Activated B cell treated with CpG ODN at 0.5 μM for 24 hours (primary cell): ENCODE measurements at regions not wholly inside any gene's neighbourhood (a gene's known extent, or its start where the extent isn't known, plus 50 kb on each side); places are given as distances from the start of the nearest gene placed in this dataset.
"Not testable (repeated sequence)": the region's sequence is repeated elsewhere in the genome, so short reads cannot be mapped to it uniquely, and the experiment has no call there.

Experiments
- ATAC-seq: fragments of 200-7000 bp; cut with Tn5 transposase; one replicate; pipeline ENCODE4 v1.10.0; 2021; ENCODE audit warnings: low read depth, mild to moderate bottlenecking, moderate library complexity
- CTCF ChIA-PET: fragments of 350-600 bp; sonication (Branson Sonifier 250); formaldehyde crosslinking; loops from one replicate; lab custom pipeline; 2021; ENCODE audit warnings: antibody characterized with exemption; lab: Charles Lee
- POLR2A ChIA-PET: fragments of 350-600 bp; sonication (Branson Sonifier 250); formaldehyde crosslinking; loops from one replicate; lab custom pipeline; 2021; ENCODE audit warnings: antibody characterized with exemption; lab: Charles Lee
- DNase-seq: peaks from one replicate; pipeline ENCODE4 v3.0.0; 2022
- H3K27ac Mint-ChIP-seq: one replicate; pipeline ENCODE4 v1.8.0; 2020; ENCODE audit warnings: mixed read lengths
- H3K27me3 Mint-ChIP-seq: one replicate; pipeline ENCODE4 v1.8.0; 2021; ENCODE audit warnings: mixed read lengths
- H3K36me3 Mint-ChIP-seq: one replicate; pipeline ENCODE4 v1.8.0; 2021; ENCODE audit warnings: low read depth, mixed read lengths
- H3K4me1 Mint-ChIP-seq: one replicate; pipeline ENCODE4 v1.8.0; 2021; ENCODE audit warnings: mixed read lengths
- H3K4me3 Mint-ChIP-seq: one replicate; pipeline ENCODE4 v1.8.0; 2020; ENCODE audit warnings: mild to moderate bottlenecking, mixed read lengths
- H3K9me3 Mint-ChIP-seq: one replicate; pipeline ENCODE4 v1.8.0; 2020; ENCODE audit warnings: mixed read lengths
- CTCF ChIP-seq: fragments of 200-600 bp; IDR thresholded peaks from one replicate; pipeline ENCODE4 v1.8.0; 2022; ENCODE audit warnings: antibody characterized with exemption, mild to moderate bottlenecking
- intact Hi-C: fragments of 100-400 bp; cut with micrococcal nuclease; formaldehyde crosslinking; loops from one replicate; pipeline ENCODE4 v1.15.1; 2024

DNA sequence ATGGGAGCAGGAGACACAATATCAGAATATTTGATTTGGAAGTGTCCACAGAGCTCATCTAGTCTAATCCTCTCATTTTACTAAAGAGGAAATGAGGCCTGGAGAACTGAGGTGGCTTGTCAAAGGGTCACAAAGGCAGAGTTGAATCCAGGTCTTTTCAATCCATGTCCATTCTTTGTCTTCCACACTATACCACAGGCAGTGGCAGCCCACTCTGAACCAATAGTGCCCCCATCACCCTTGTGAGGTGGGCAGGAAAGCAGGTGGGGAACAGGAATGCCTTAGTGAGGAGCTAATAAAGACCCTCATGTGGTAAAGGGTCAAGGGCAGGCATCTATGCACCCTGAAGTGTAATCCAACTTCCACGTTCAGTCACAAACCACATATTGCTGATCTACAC is 134.8 kb upstream of the EGLN3 start:
- TF ChIP-seq CTCF = no peak
- no peaks in the 10 kb centered on the region for H3K27me3 Mint-ChIP-seq
- peaks cover 3% of the 10 kb centered on the region for H3K9me3 Mint-ChIP-seq
- no peak for ATAC-seq
- H3K36me3 Mint-ChIP-seq = no peaks in the 10 kb centered on the region
- H3K4me3 Mint-ChIP-seq = no peak overlapping the region
- intact Hi-C loops = no loop called here
- ChIA-PET POLR2A (no interaction called here), CTCF (no interaction called here)
- no peak for DNase-seq
- no peak overlapping the region for H3K27ac Mint-ChIP-seq
- H3K4me1 Mint-ChIP-seq = no peaks in the 10 kb centered on the region

DNA sequence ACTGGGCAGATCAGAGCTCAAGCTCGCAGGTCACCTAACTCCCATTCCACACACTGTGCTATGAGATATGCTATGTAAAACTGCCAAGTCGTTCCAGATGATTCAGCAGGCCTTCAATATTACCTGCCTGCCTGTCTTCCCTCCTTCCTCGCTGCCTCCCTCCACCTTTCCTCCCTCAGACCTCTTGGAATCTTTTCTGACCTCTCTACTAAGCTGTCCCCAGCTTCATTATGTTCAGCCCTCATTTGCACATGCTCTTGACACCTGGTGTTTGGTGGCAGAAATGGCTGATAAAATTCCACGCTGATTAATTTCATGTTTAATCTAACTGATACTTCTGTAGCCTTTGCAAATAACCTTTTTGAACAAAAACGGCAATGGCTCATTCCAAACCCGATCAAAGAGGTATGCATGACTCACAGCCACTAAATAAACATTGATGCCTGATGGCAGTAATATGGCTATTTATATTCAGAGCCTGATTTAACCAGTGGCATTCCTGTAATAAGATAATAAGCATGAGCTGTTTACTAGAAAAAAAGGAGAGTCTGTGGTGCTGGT is 130.8 kb upstream of the EGLN3 start:
- no peak overlapping the region for H3K27ac Mint-ChIP-seq
- DNase-seq (no peak), ATAC-seq (no peak)
- H3K27me3 Mint-ChIP-seq = no peaks in the 10 kb centered on the region
- H3K4me1 Mint-ChIP-seq = no peaks in the 10 kb centered on the region
- no peak overlapping the region for H3K4me3 Mint-ChIP-seq
- intact Hi-C loops = no loop called here
- no peaks in the 10 kb centered on the region for H3K36me3 Mint-ChIP-seq
- TF ChIP-seq CTCF = no peak
- ChIA-PET POLR2A (no interaction called here), CTCF (no interaction called here)
- H3K9me3 Mint-ChIP-seq = no peaks in the 10 kb centered on the region

DNA sequence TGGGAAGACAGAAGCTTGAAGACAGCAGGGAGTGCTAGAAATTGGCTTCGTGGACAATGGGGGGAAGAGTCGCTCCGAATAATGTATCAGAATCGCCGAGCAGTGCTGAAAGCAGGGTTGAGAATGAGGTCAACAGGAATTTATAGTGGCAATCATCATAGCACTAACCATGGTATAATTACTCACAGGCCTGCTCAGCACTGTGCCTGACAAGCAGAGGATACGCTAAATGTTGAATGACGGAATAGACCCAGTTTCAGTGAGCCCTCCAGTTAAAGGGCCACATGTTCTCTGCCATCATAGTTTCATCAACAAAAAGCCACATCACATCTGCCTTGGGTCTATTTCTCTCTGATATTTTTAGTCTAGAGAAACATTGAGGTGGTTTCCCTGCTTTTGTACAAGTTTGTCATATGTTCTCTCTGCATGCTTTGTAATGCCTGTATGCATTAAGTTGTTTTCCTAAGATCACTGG is 130.3 kb upstream of the EGLN3 start:
- POLR2A ChIA-PET = no interaction called here
- ATAC-seq = no peak

GRCh38 chr14:34079643-34080042 is 128.8 kb upstream of the EGLN3 start:
- POLR2A ChIA-PET = not testable (repeated sequence)

More for the DNA sequence above, 130.3 kb upstream of the EGLN3 start:
- no peaks in the 10 kb centered on the region for H3K4me1 Mint-ChIP-seq
- no peak overlapping the region for H3K4me3 Mint-ChIP-seq
- no peak for TF ChIP-seq CTCF
- no peak for DNase-seq
- H3K27ac Mint-ChIP-seq = no peak overlapping the region
- H3K27me3 Mint-ChIP-seq = no peaks in the 10 kb centered on the region
- CTCF ChIA-PET = no interaction called here
- intact Hi-C loops = no loop called here
- H3K36me3 Mint-ChIP-seq = no peaks in the 10 kb centered on the region
- H3K9me3 Mint-ChIP-seq = no peaks in the 10 kb centered on the region

GRCh38 chr14:34078117-34078743 is 127.4 kb upstream of the EGLN3 start:
- TF ChIP-seq CTCF = no peak
- CTCF ChIA-PET = no interaction called here
- Mint-ChIP-seq H3K4me3 (no peak overlapping the region), H3K27ac (no peak overlapping the region), H3K36me3 (no peaks in the 10 kb centered on the region), H3K4me1 (no peaks in the 10 kb centered on the region), H3K27me3 (no peaks in the 10 kb centered on the region), H3K9me3 (no peaks in the 10 kb centered on the region)
- ATAC-seq (no peak), DNase-seq (no peak)
- POLR2A ChIA-PET = no interaction called here
- intact Hi-C loops = no loop called here

More at GRCh38 chr14:34079643-34080042, 128.8 kb upstream of the EGLN3 start:
- H3K27me3 Mint-ChIP-seq, CTCF ChIA-PET, H3K4me1 Mint-ChIP-seq, H3K9me3 Mint-ChIP-seq, ATAC-seq, intact Hi-C loops, DNase-seq, H3K4me3 Mint-ChIP-seq, H3K27ac Mint-ChIP-seq, H3K36me3 Mint-ChIP-seq: not testable (repeated sequence)
